GM19395 (cell line): ENCODE measurements at regions not wholly inside any gene's neighbourhood (a gene's known extent, or its start where the extent isn't known, plus 50 kb on each side); places are given as distances from the start of the nearest gene placed in this dataset.
"Not testable (repeated sequence)": the region's sequence is repeated elsewhere in the genome, so short reads cannot be mapped to it uniquely, and the experiment has no call there.

ENCODE experiments used
- ATAC-seq: cut with Tn5 transposase; IDR thresholded peaks from one replicate; pipeline ENCODE4 v1.9.1; 2021; ENCODE audit warnings: mild to moderate bottlenecking, moderate library complexity; ENCODE audit not compliant: unreplicated experiment

DNA sequence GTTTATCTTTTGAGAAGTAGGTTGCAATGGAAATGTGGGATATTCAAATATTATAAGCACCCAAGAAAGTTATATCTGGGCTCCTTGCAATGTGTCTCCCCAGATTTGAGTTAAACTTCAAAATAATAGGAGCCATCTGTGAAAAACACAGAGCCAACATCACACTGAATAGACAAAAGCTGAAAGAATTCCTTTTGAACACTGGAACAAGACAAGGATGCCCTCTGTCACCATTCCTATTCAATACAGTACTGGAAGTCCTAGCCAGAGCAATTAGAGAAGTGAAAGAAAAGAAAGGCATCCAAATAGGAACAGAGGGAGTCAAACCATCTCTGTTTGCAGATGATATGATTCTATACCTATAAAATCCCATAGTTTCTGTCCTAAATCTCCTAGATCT, 114.3 kb upstream of the IL1RAPL1 start:
- no peak for ATAC-seq

GRCh38 chrX:28487818-28488217, 99.4 kb upstream of the IL1RAPL1 start:
- peak; percentile 57 for ATAC-seq

- no peak for ATAC-seq
Observed at GRCh38 chrX:28491322-28491721, 95.9 kb upstream of the IL1RAPL1 start.

- ATAC-seq: no peak
Observed at GRCh38 chrX:28491941-28492340, 95.3 kb upstream of the IL1RAPL1 start.

GRCh38 chrX:28498658-28499057, 88.6 kb upstream of the IL1RAPL1 start:
- ATAC-seq: no peak

DNA sequence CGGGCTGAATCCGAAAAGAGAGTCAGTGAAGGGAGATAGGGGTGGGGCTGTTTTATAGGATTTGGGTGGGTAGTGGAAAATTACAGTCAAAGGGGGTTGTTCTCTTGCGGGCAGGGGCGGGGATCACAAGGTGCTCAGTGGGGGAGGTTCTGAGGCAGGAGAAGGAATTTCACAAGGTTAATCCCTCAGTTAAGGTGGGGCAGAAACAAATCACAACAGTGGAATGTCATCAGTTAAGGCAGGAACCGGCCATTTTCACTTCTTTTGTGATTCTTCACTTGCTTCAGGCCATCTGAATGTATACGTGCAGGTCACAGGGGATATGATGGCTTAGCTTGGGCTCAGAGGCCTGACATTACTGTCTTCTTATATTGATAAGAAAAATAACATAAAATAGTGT, 84.6 kb upstream of the IL1RAPL1 start:
- not testable (repeated sequence) for ATAC-seq

DNA sequence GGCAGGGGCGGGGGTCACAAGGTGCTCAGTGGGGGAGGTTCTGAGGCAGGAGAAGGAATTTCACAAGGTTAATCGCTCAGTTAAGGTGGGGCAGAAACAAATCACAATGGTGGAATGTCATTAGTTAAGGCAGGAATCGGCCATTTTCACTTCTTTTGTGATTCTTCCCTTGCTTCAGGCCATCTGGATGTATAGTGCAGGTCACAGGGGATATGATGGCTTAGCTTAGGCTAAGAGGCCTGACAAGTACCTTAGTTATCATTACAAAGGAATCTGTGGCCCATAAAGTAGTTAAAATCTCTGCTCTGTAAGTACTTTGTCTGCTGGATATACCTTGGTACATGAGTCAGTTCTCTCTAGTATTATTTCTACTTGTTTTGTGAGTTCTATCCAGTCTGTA, 79.6 kb upstream of the IL1RAPL1 start:
- ATAC-seq: not testable (repeated sequence)

DNA sequence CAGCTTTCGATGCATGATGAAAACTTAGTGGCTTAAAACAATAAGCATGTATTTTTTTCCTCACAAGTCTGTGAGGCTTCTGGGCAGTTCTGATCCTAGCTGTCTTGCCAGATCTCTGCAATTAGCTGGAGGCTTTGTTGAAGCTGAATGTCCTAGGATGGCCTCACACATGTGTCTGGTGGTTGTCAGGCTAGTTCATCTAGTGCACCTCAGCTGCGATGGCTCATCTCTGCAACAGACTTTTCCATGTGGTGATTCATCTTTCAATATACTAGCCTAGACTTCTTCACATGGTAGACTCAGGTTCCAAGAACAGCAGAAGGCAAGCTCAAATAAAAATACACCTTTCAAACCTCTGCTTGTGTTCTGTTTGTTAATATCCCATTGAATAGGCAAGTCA, 66.5 kb upstream of the IL1RAPL1 start:
- ATAC-seq: no peak

GRCh38 chrX:28528354-28528753, 58.9 kb upstream of the IL1RAPL1 start:
- not testable (repeated sequence) for ATAC-seq
